GM12878 (cell line): ENCODE measurements at regions not wholly inside any gene's neighbourhood (a gene's known extent, or its start where the extent isn't known, plus 50 kb on each side); places are given as distances from the start of the nearest gene placed in this dataset.

Experiments used
- ATAC-seq: fragments of 200-7000 bp; cut with Tn5 transposase; 3 replicates; pipeline ENCODE4 v1.9.1; 2020; ENCODE audit warnings: mild to moderate bottlenecking, moderate library complexity
- BruUV-seq: library from RNA; stranded (reverse); fragments of 400-500 nt; replicated peaks from 2 replicates; lab custom pipeline; 2021; lab: Mats Ljungman, UMichigan
- CTCF ChIA-PET: fragments of 300-600 bp; sonication (Branson Sonifier 250); formaldehyde crosslinking; extraction: SDS; loops from one replicate; lab custom pipeline; 2021; ENCODE audit warnings: inconsistent platforms; lab: Yijun Ruan, JAX
- POLR2A ChIA-PET: fragments of 350-600 bp; formaldehyde crosslinking; extraction: SDS; loops from one replicate; lab custom pipeline; 2021; ENCODE audit warnings: inconsistent platforms; lab: Charles Lee
- RAD21 ChIA-PET: fragments of 300-600 bp; sonication (Branson Sonifier 250); formaldehyde crosslinking; loops from one replicate; lab custom pipeline; 2023; ENCODE audit warnings: antibody characterized with exemption; ENCODE audit not compliant: unreplicated experiment; lab: Charles Lee
- SMC1A ChIA-PET: fragments of 300-600 bp; sonication (Branson Sonifier 250); formaldehyde crosslinking; loops from one replicate; lab custom pipeline; 2023; ENCODE audit not compliant: unreplicated experiment, uncharacterized antibody; lab: Charles Lee
- DNase-seq: peaks from one replicate; pipeline ENCODE4 v3.0.0-alpha.2; 2011; ENCODE audit warnings: low read depth, low spot score
- FAIRE-seq: peaks from 3 replicates; lab custom pipeline; 2011; peaks lifted over from hg19 to GRCh38; lab: Jason Lieb, UNC
- H2AFZ ChIP-seq: 2 replicates; pipeline ENCODE4 v1.6.0; 2011; ENCODE audit warnings: low read depth, low read length, control low read depth; ENCODE audit not compliant: control insufficient read depth
- H3K27ac ChIP-seq: 2 replicates; pipeline ENCODE4 v1.5.1; 2011; ENCODE audit warnings: control low read depth; ENCODE audit not compliant: control insufficient read depth, insufficient read depth
- H3K27me3 ChIP-seq, 2 experiments: replicated peaks in 1 of 2; 2 replicates each; pipeline versions ENCODE4 v1.6.0 to v1.6.1; 2011; ENCODE audit warnings: low read length in 1 of 2; ENCODE audit not compliant: control insufficient read depth in 2 of 2, insufficient read depth in 2 of 2
- H3K36me3 ChIP-seq, 2 experiments: 2 replicates each; pipeline ENCODE4 v1.5.1; 2011; ENCODE audit warnings: low read length in 1 of 2; ENCODE audit not compliant: control insufficient read depth in 2 of 2, insufficient read depth in 2 of 2
- H3K4me1 ChIP-seq: 2 replicates; pipeline ENCODE4 v1.6.1; 2011; ENCODE audit warnings: mild to moderate bottlenecking, low read length, moderate library complexity, mixed read lengths; ENCODE audit not compliant: control insufficient read depth, insufficient read depth
- H3K4me2 ChIP-seq: 2 replicates; pipeline ENCODE4 v1.6.0; 2011; ENCODE audit warnings: control low read depth; ENCODE audit not compliant: control insufficient read depth, insufficient read depth
- H3K4me3 ChIP-seq: fragments of 200-600 bp; sonication (generic); 2 replicates; pipeline ENCODE4 v1.5.1; 2016
- H3K79me2 ChIP-seq: 2 replicates; pipeline ENCODE4 v1.6.0; 2011; ENCODE audit warnings: low read length; ENCODE audit not compliant: control insufficient read depth, insufficient read depth
- H3K9ac ChIP-seq: 2 replicates; pipeline ENCODE4 v1.8.0; 2011; ENCODE audit warnings: low read length, control low read depth, mixed read lengths; ENCODE audit not compliant: control insufficient read depth, insufficient read depth
- H3K9me3 ChIP-seq: replicated peaks from 3 replicates; pipeline ENCODE4 v1.5.1; 2011; ENCODE audit warnings: mild to moderate bottlenecking, low read length; ENCODE audit not compliant: control insufficient read depth, insufficient read depth
- H4K20me1 ChIP-seq: 2 replicates; pipeline ENCODE4 v1.6.0; 2011; ENCODE audit not compliant: control insufficient read depth, insufficient read depth
- CREM ChIP-seq: IDR thresholded peaks from 2 replicates; pipeline ENCODE4 v1.6.1; 2014; ENCODE audit warnings: antibody characterized with exemption, low read depth
- JUND ChIP-seq: IDR thresholded peaks from 2 replicates; pipeline ENCODE4 v1.6.1; 2012; ENCODE audit warnings: low read depth, mild to moderate bottlenecking, low read length, improper control_type of control experiment, moderate library complexity
- ZNF24 ChIP-seq: fragments of 450-650 bp; IDR thresholded peaks from 2 replicates; pipeline ENCODE4 v1.6.1; 2017; ENCODE audit warnings: antibody characterized with exemption, mild to moderate bottlenecking
- WGBS: methylation state at CpG from one replicate; pipeline ENCODE4 v1.1.6; 2016; ENCODE audit warnings: low lambda C conversion rate; ENCODE audit not compliant: insufficient replicate concordance, insufficient coverage; ENCODE audit errors: missing lambda C conversion rate; 5-methylcytosine and 5-hydroxymethylcytosine counted together
- in situ Hi-C: fragments of 300-500 bp; cut with MboI; formaldehyde crosslinking; loops from 9 replicates; pipeline ENCODE4 v1.14.3; 2018; ENCODE audit warnings: mixed read lengths
- intact Hi-C: fragments of 100-400 bp; cut with micrococcal nuclease; formaldehyde crosslinking; loops from one replicate; pipeline ENCODE4 v1.14.2; 2022; ENCODE audit not compliant: unreplicated experiment
- TF ChIP-seq, protein P1 (sequence below): IDR thresholded peaks from 2 replicates; pipeline ENCODE4 v1.6.1; 2011; ENCODE audit warnings: low read depth, mild to moderate bottlenecking, low read length, moderate library complexity, borderline replicate concordance; ENCODE audit errors: extremely low read depth

DNA sequence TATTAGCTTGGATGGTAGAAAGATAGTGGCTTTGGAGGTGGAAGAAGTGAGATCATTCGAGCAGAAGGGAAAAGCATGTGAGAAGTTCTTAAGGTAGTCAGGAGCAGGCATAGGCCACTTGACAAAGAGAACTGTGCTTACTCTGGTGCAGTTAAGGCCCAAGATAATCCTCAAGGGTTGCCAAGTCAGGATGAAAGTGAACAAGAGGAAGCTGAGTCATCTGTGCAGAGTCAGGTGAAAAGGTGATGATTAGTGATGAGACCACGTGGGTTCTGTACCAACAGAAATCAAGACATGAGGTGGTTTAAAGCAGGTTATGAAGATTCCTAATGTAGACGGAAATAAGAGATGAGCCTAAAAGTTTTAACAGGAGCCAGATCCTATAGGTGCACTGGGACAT lies 369.8 kb downstream of the DTHD1 start (continued):
- TF ChIP-seq JUND (peak; percentile 73; the same call in 1 of the 2 replicates), CREM (peak; percentile 87)
- TF ChIP-seq, all 136 proteins: peak for 45

DNA sequence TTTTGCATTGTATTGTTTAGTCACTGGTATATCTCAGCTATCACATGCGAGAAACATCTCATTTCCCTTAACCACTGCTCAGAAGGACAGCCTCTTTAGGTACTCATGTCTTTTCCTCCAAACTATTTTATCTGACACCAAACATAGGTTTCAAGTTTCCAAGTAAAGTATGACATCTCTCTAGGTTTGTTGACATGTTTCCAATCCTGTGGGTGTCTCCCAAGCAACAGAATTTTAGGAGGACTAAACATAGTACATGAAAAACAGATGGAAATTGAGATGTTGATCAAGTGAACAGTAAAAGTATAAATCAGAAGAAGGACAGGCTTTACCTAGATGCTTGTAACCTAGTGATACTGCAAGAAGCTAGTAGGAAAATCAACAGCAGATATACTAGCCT lies 371.4 kb downstream of the DTHD1 start:
- Histone ChIP-seq H3K36me3 (no peaks in the 10 kb centered on the region), H3K79me2 (no peaks in the 10 kb centered on the region), H3K4me1 (peaks cover 9% of the 10 kb centered on the region), H3K9ac (no peak overlapping the region), H3K9me3 (no peaks in the 10 kb centered on the region; the same call in 2 of the 3 replicates), H3K4me3 (no peak overlapping the region), H3K27me3 (no peaks in the 10 kb centered on the region), H2AFZ (no peak overlapping the region), H4K20me1 (no peaks in the 10 kb centered on the region), H3K27ac (no peak overlapping the region), H3K4me2 (no peak overlapping the region)
- FAIRE-seq: no peak
- ATAC-seq: no peak
- DNase-seq: no peak
- CTCF ChIA-PET: interaction anchor here (1.4 kb wide), 1 partner anchor 181 kb away, joined by 3 read pairs; no protein-coding TSS in a partner anchor
- RAD21 ChIA-PET: interaction anchor here (0.8 kb wide), 1 partner anchor 101 kb away, joined by 3 read pairs; no protein-coding TSS in a partner anchor
- WGBS: 96% methylated on average over 1 of the region's 1 CpG
- intact Hi-C loops: loop anchor here (5.0 kb wide), 1 partner anchor 101 kb away; no protein-coding TSS in a partner anchor
- POLR2A ChIA-PET: no interaction called here
- in situ Hi-C loops: no loop called here
- BruUV-seq: no TSS peak
- TF ChIP-seq, protein P1, sequence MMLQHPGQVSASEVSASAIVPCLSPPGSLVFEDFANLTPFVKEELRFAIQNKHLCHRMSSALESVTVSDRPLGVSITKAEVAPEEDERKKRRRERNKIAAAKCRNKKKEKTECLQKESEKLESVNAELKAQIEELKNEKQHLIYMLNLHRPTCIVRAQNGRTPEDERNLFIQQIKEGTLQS: no peak
- TF ChIP-seq ZNF24: no peak
- SMC1A ChIA-PET: interaction anchor here (0.6 to 1.6 kb wide), 5 partner anchors 10 to 716 kb away, joined by 3 to 4 read pairs (median 3); no protein-coding TSS in a partner anchor
